ENCODE measurements at regions not wholly inside any gene's neighbourhood (a gene's known extent, or its start where the extent isn't known, plus 50 kb on each side); places are given as distances from the start of the nearest gene placed in this dataset.

DNA sequence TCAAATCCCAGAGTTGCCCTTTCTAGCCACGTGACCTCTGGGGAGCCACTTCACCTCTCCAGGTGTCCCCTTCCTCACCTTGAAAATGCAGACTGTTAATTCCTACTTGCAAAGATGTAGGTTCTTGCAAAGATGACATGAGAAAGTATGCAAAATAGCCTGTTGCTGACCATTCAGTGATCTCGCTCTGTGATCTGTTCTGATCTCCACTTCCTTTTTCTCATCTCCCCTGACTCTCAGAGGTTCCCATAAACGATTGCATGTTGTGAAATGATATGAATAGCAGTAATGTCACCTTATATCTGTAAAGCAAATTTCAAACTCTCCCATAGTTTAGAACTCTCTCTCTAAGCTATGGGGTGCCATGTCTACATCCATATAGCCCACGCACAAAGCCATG is 182.3 kb downstream of the TMEM132E start:
- TF ChIP-seq, protein P1, sequence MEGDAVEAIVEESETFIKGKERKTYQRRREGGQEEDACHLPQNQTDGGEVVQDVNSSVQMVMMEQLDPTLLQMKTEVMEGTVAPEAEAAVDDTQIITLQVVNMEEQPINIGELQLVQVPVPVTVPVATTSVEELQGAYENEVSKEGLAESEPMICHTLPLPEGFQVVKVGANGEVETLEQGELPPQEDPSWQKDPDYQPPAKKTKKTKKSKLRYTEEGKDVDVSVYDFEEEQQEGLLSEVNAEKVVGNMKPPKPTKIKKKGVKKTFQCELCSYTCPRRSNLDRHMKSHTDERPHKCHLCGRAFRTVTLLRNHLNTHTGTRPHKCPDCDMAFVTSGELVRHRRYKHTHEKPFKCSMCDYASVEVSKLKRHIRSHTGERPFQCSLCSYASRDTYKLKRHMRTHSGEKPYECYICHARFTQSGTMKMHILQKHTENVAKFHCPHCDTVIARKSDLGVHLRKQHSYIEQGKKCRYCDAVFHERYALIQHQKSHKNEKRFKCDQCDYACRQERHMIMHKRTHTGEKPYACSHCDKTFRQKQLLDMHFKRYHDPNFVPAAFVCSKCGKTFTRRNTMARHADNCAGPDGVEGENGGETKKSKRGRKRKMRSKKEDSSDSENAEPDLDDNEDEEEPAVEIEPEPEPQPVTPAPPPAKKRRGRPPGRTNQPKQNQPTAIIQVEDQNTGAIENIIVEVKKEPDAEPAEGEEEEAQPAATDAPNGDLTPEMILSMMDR (conservative IDR thresholded peaks at IDR 0.05 in 1 of 2, IDR thresholded peaks at IDR 0.05 in 1 of 2; ENCODE audit: low read depth in 1 of 2, low read length in 2 of 2), result no peak
- TF ChIP-seq EZH2 (IDR thresholded peaks at IDR 0.05; ENCODE audit: low read length, missing control alignments), result no peak
- DNase-seq (ENCODE audit: low read depth in 2 of 2), result no peak
- H3K9ac ChIP-seq (ENCODE audit: insufficient read depth, low read length), result no peak overlapping the region

DNA sequence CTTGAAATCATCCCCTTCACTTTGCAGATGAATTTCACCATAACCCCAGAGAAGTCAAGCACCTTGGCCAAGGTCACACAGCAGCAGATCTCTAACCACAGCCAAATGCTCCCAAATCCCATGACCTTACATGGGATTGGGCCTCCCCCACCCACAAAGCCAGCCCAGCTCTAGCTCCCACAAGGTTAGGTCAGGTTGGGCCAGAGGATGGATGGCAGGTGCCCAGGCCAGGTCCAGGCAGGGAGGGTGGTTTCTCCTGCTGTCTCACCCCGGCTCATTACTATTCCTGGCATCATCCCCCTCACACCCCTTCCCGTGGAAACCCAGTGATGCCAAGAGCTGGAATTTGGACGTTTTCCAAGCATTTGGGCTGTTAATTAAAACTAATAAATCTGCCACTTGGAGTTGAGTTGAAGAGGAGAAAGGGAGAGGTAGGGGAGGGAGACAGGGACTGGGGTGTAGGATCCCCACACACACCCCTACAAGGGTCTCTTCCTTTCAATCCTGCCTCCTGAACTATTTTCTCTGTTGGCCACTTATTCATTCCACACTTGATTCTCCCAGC is 181.6 kb downstream of the TMEM132E start:
- H3K9me3 ChIP-seq (ENCODE audit: control insufficient read depth, insufficient read depth, low read depth, low read length), result no peaks in the 10 kb centered on the region
- TF ChIP-seq, protein P1 (conservative IDR thresholded peaks at IDR 0.05 in 1 of 2, IDR thresholded peaks at IDR 0.05 in 1 of 2; ENCODE audit: low read depth in 1 of 2, low read length in 2 of 2), result no peak
- TF ChIP-seq EZH2 (IDR thresholded peaks at IDR 0.05; ENCODE audit: low read length, missing control alignments), result no peak
- no peak overlapping the region for H2AFZ ChIP-seq (ENCODE audit: low read length)
- no peaks in the 10 kb centered on the region for H3K36me3 ChIP-seq (ENCODE audit: control insufficient read depth, insufficient read depth, low read length)
- no peak for DNase-seq (ENCODE audit: low read depth in 2 of 2)
- no peaks in the 10 kb centered on the region for H3K27me3 ChIP-seq (ENCODE audit: control insufficient read depth, insufficient read depth, low read length)
- no peaks in the 10 kb centered on the region for H4K20me1 ChIP-seq (ENCODE audit: control insufficient read depth, extremely low read depth, insufficient read depth, low read length)
- H3K79me2 ChIP-seq (ENCODE audit: control insufficient read depth, insufficient read depth, low read length), result no peaks in the 10 kb centered on the region
- H3K27ac ChIP-seq (ENCODE audit: insufficient read depth, low read length), result no peak overlapping the region
- no peak overlapping the region for H3K4me2 ChIP-seq (ENCODE audit: extremely low read depth, insufficient read depth, low read length)
- no peak overlapping the region for H3K9ac ChIP-seq (ENCODE audit: insufficient read depth, low read length)
- no peaks in the 10 kb centered on the region for H3K4me1 ChIP-seq (ENCODE audit: control insufficient read depth, extremely low read depth, insufficient read depth, low read length)
- H3K4me3 ChIP-seq (replicated peaks in 1 of 4; ENCODE audit: control extremely low read depth in 1 of 4, insufficient read depth in 1 of 4, low read depth in 3 of 4, low read length in 4 of 4), result no peak overlapping the region

More for the DNA sequence above, 182.3 kb downstream of the TMEM132E start:
- H3K4me1 ChIP-seq (ENCODE audit: control insufficient read depth, extremely low read depth, insufficient read depth, low read length), result no peaks in the 10 kb centered on the region
- no peak overlapping the region for H3K27ac ChIP-seq (ENCODE audit: insufficient read depth, low read length)
- no peak overlapping the region for H2AFZ ChIP-seq (ENCODE audit: low read length)
- no peaks in the 10 kb centered on the region for H4K20me1 ChIP-seq (ENCODE audit: control insufficient read depth, extremely low read depth, insufficient read depth, low read length)
- no peak overlapping the region for H3K4me2 ChIP-seq (ENCODE audit: extremely low read depth, insufficient read depth, low read length)
- no peaks in the 10 kb centered on the region for H3K36me3 ChIP-seq (ENCODE audit: control insufficient read depth, insufficient read depth, low read length)
- no peak overlapping the region for H3K4me3 ChIP-seq (replicated peaks in 1 of 4; ENCODE audit: control extremely low read depth in 1 of 4, insufficient read depth in 1 of 4, low read depth in 3 of 4, low read length in 4 of 4)
- no peaks in the 10 kb centered on the region for H3K9me3 ChIP-seq (ENCODE audit: control insufficient read depth, insufficient read depth, low read depth, low read length)
- no peaks in the 10 kb centered on the region for H3K27me3 ChIP-seq (ENCODE audit: control insufficient read depth, insufficient read depth, low read length)
- no peaks in the 10 kb centered on the region for H3K79me2 ChIP-seq (ENCODE audit: control insufficient read depth, insufficient read depth, low read length)

DNA sequence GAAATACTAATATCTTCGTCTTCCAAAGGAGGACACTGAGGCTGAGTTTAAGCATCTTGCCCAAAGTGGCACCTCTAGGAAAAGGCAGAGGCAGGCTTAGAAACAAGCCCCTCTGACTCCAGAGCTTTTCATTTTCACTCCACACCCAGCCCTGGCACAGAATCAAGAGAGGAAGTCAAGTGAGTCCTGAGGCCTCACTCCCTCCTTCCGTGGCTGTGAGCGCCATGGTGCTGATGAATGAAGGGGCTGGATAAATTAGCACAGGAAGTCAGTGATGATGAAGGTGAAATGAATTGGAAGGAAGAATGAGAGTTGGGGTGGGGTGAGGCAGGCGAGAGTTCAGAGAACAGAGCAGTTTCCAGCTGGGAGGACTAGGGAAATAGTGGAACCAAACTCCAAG is 179.3 kb downstream of the TMEM132E start:
- no peak for DNase-seq (ENCODE audit: low read depth in 2 of 2)
- Histone ChIP-seq H3K27ac (ENCODE audit: insufficient read depth, low read length) (no peak overlapping the region), H4K20me1 (ENCODE audit: control insufficient read depth, extremely low read depth, insufficient read depth, low read length) (no peaks in the 10 kb centered on the region), H3K9ac (ENCODE audit: insufficient read depth, low read length) (no peak overlapping the region), H3K4me1 (ENCODE audit: control insufficient read depth, extremely low read depth, insufficient read depth, low read length) (no peaks in the 10 kb centered on the region), H3K79me2 (ENCODE audit: control insufficient read depth, insufficient read depth, low read length) (no peaks in the 10 kb centered on the region), H3K27me3 (ENCODE audit: control insufficient read depth, insufficient read depth, low read length) (no peaks in the 10 kb centered on the region), H3K9me3 (ENCODE audit: control insufficient read depth, insufficient read depth, low read depth, low read length) (no peaks in the 10 kb centered on the region), H3K36me3 (ENCODE audit: control insufficient read depth, insufficient read depth, low read length) (no peaks in the 10 kb centered on the region), H2AFZ (ENCODE audit: low read length) (no peak overlapping the region), H3K4me2 (ENCODE audit: extremely low read depth, insufficient read depth, low read length) (no peak overlapping the region), H3K4me3 (replicated peaks in 1 of 4; ENCODE audit: control extremely low read depth in 1 of 4, insufficient read depth in 1 of 4, low read depth in 3 of 4, low read length in 4 of 4) (no peak overlapping the region)
- TF ChIP-seq, protein P1 (conservative IDR thresholded peaks at IDR 0.05 in 1 of 2, IDR thresholded peaks at IDR 0.05 in 1 of 2; ENCODE audit: low read depth in 1 of 2, low read length in 2 of 2), result no peak
- TF ChIP-seq EZH2 (IDR thresholded peaks at IDR 0.05; ENCODE audit: low read length, missing control alignments), result no peak

All from fibroblast of lung (primary cell).